H1 (cell line): ENCODE measurements at regions not wholly inside any gene's neighbourhood (a gene's known extent, or its start where the extent isn't known, plus 50 kb on each side); places are given as distances from the start of the nearest gene placed in this dataset.

Experiments
- CTCF ChIA-PET: fragments of 300-600 bp; sonication (Branson Sonifier 250); formaldehyde crosslinking; loops from one replicate; lab custom pipeline; 2021; ENCODE audit not compliant: partially characterized antibody; lab: Charles Lee
- POLR2A ChIA-PET: fragments of 300-600 bp; sonication (Branson Sonifier 250); formaldehyde crosslinking; loops from one replicate; lab custom pipeline; 2021; ENCODE audit warnings: inconsistent platforms; ENCODE audit not compliant: partially characterized antibody; lab: Charles Lee
- DNase-seq, 2 experiments: peaks; one replicate each; pipeline versions ENCODE4 v3.0.0 to v3.0.0-alpha.2; 2010 to 2022; ENCODE audit warnings: low spot score in 2 of 2, low read depth in 1 of 2, mixed read lengths in 1 of 2
- FAIRE-seq: peaks from 2 replicates; lab custom pipeline; 2011; peaks lifted over from hg19 to GRCh38; lab: Jason Lieb, UNC
- H2AFZ ChIP-seq: 2 replicates; pipeline ENCODE4 v1.8.1; 2012; ENCODE audit warnings: low read length, inconsistent platforms
- H2AK5ac ChIP-seq: 2 replicates; pipeline ENCODE4 v1.6.1; 2013; ENCODE audit warnings: low read depth, low read length
- H2BK120ac ChIP-seq: replicated peaks from 2 replicates; pipeline ENCODE3; 2013; ENCODE audit warnings: low read depth, low read length, inconsistent platforms
- H2BK12ac ChIP-seq: 2 replicates; pipeline ENCODE4 v1.6.1; 2013; ENCODE audit warnings: low read depth, low read length
- H2BK15ac ChIP-seq: 2 replicates; pipeline ENCODE4 v1.6.1; 2013; ENCODE audit warnings: low read length
- H2BK20ac ChIP-seq: 2 replicates; pipeline ENCODE4 v1.6.1; 2013; ENCODE audit warnings: low read length
- H2BK5ac ChIP-seq: 2 replicates; pipeline ENCODE4 v1.6.1; 2013; ENCODE audit warnings: low read depth, low read length
- H3K14ac ChIP-seq: 2 replicates; pipeline ENCODE4 v1.6.1; 2013; ENCODE audit warnings: inconsistent platforms; ENCODE audit not compliant: insufficient read length
- H3K18ac ChIP-seq: 2 replicates; pipeline ENCODE4 v1.6.1; 2013; ENCODE audit warnings: low read length; ENCODE audit errors: extremely low read depth
- H3K23ac ChIP-seq: 2 replicates; pipeline ENCODE4 v1.6.1; 2013; ENCODE audit warnings: inconsistent platforms; ENCODE audit not compliant: insufficient read length
- H3K23me2 ChIP-seq: 2 replicates; pipeline ENCODE4 v1.6.1; 2013; ENCODE audit warnings: low read depth, low read length
- H3K27ac ChIP-seq: 2 replicates; pipeline ENCODE4 v1.6.1; 2011; ENCODE audit warnings: low read depth, low read length, inconsistent platforms
- H3K27me3 ChIP-seq, 4 experiments: replicated peaks in 1 of 4; 1 replicate in 1 of 4; 2 replicates in 3 of 4; pipeline versions ENCODE4 v1.6.1 to v1.8.1; 2011 to 2013; ENCODE audit warnings: low read length in 3 of 4, mild to moderate bottlenecking in 3 of 4, inconsistent platforms in 2 of 4, mixed read lengths in 2 of 4, moderate library complexity in 1 of 4; ENCODE audit not compliant: control insufficient read depth in 3 of 4, insufficient read depth in 3 of 4; ENCODE audit errors: extremely low read depth in 1 of 4
- H3K36me3 ChIP-seq, 4 experiments: 2 replicates each; pipeline versions ENCODE4 v1.6.1 to v1.8.1; 2011 to 2013; ENCODE audit warnings: mild to moderate bottlenecking in 4 of 4, low read length in 3 of 4, moderate library complexity in 2 of 4, control low read depth in 1 of 4, inconsistent platforms in 1 of 4; ENCODE audit not compliant: insufficient read depth in 4 of 4, control insufficient read depth in 2 of 4
- H3K4ac ChIP-seq: replicated peaks from 2 replicates; pipeline ENCODE3; 2013; ENCODE audit warnings: low read length, low read depth, mixed read lengths, inconsistent platforms; ENCODE audit not compliant: insufficient read length
- H3K4me1 ChIP-seq, 4 experiments: replicated peaks in 1 of 4; 1 replicate in 1 of 4; 2 replicates in 3 of 4; pipeline versions ENCODE4 v1.6.1 to v1.8.1; 2011 to 2013; ENCODE audit warnings: low read length in 3 of 4, inconsistent platforms in 2 of 4, mixed read lengths in 1 of 4; ENCODE audit not compliant: insufficient read depth in 4 of 4, control insufficient read depth in 3 of 4
- H3K4me2 ChIP-seq, 2 experiments: 2 replicates each; pipeline versions ENCODE4 v1.6.1 to v1.8.1; 2011 to 2013; ENCODE audit warnings: low read depth in 2 of 2, low read length in 2 of 2, control low read depth in 1 of 2, inconsistent platforms in 1 of 2, mild to moderate bottlenecking in 1 of 2; ENCODE audit not compliant: insufficient read depth in 1 of 2
- H3K4me3 ChIP-seq, 4 experiments: fragments of 200-600, 300-600 bp in 1 of 4; sonication (generic), shearing (Covaris generic), sonication (Bioruptor Twin) in 1 of 4; 2 replicates each; pipeline versions ENCODE4 v1.5.1 to v1.8.1; 2011 to 2016; ENCODE audit warnings: low read length in 4 of 4, low read depth in 3 of 4, control low read depth in 2 of 4, inconsistent platforms in 2 of 4, mild to moderate bottlenecking in 2 of 4, mixed read lengths in 1 of 4, moderate library complexity in 1 of 4; ENCODE audit not compliant: insufficient read depth in 2 of 4; ENCODE audit errors: extremely low read depth in 1 of 4
- H3K56ac ChIP-seq: replicated peaks from 2 replicates; pipeline ENCODE3; 2013; ENCODE audit warnings: low read depth, mild to moderate bottlenecking, mixed read lengths, low read length, inconsistent platforms; ENCODE audit not compliant: insufficient read length
- H3K79me1 ChIP-seq: 2 replicates; pipeline ENCODE4 v1.6.1; 2013; ENCODE audit warnings: low read depth, low read length, control low read depth
- H3K79me2 ChIP-seq, 2 experiments: 2 replicates each; pipeline versions ENCODE4 v1.6.1 to v1.8.1; 2012 to 2013; ENCODE audit warnings: low read length in 2 of 2, mild to moderate bottlenecking in 2 of 2, inconsistent platforms in 1 of 2; ENCODE audit not compliant: insufficient read depth in 2 of 2, control insufficient read depth in 1 of 2
- H3K9ac ChIP-seq, 4 experiments: replicated peaks in 1 of 4; 1 replicate in 1 of 4; 2 replicates in 3 of 4; pipeline versions ENCODE4 v1.6.1 to v1.8.1; 2011 to 2013; ENCODE audit warnings: low read depth in 3 of 4, low read length in 3 of 4, control low read depth in 2 of 4, mild to moderate bottlenecking in 2 of 4, moderate library complexity in 2 of 4, inconsistent platforms in 1 of 4; ENCODE audit errors: extremely low read depth in 1 of 4
- H3K9me3 ChIP-seq, 2 experiments: 2 replicates each; pipeline versions ENCODE4 v1.6.1 to v1.8.1; 2012 to 2013; ENCODE audit warnings: mild to moderate bottlenecking in 2 of 2, moderate library complexity in 2 of 2, control low read depth in 1 of 2, inconsistent platforms in 1 of 2, low read depth in 1 of 2, low read length in 1 of 2, mixed read lengths in 1 of 2; ENCODE audit not compliant: insufficient read depth in 2 of 2
- H4K20me1 ChIP-seq, 2 experiments: replicated peaks in 1 of 2; 2 replicates each; pipeline versions ENCODE3 to v1.8.1; 2011 to 2013; ENCODE audit warnings: inconsistent platforms in 2 of 2, low read length in 2 of 2, mild to moderate bottlenecking in 1 of 2; ENCODE audit not compliant: insufficient read depth in 2 of 2, control insufficient read depth in 1 of 2
- H4K5ac ChIP-seq: 2 replicates; pipeline ENCODE4 v1.6.1; 2013; ENCODE audit warnings: low read length, low read depth, mixed read lengths, inconsistent platforms; ENCODE audit not compliant: insufficient read length
- H4K8ac ChIP-seq: 2 replicates; pipeline ENCODE4 v1.8.0; 2013; ENCODE audit warnings: mild to moderate bottlenecking, moderate library complexity, low read length, inconsistent platforms; ENCODE audit not compliant: insufficient read depth; ENCODE audit errors: extremely low read depth
- H4K91ac ChIP-seq: replicated peaks from 2 replicates; pipeline ENCODE3; 2013; ENCODE audit warnings: low read length, mixed read lengths, inconsistent platforms; ENCODE audit not compliant: insufficient read length
- BACH1 ChIP-seq: IDR thresholded peaks from 2 replicates; pipeline ENCODE4 v1.6.1; 2012; ENCODE audit warnings: low read length, improper control_type of control experiment
- EP300 ChIP-seq, 2 experiments: IDR thresholded peaks; 1 replicate in 1 of 2; 2 replicates in 1 of 2; pipeline ENCODE4 v1.6.1; 2011 to 2012; ENCODE audit warnings: low read depth in 2 of 2, low read length in 2 of 2, mild to moderate bottlenecking in 2 of 2, borderline replicate concordance in 1 of 2, inconsistent platforms in 1 of 2, moderate library complexity in 1 of 2
- HDAC2 ChIP-seq, 2 experiments: fragments of 300-600 bp in 1 of 2; sonication (generic) in 1 of 2; IDR thresholded peaks; 2 replicates each; pipeline ENCODE4 v1.6.1; 2011 to 2012; ENCODE audit warnings: low read depth in 2 of 2, low read length in 2 of 2, mild to moderate bottlenecking in 2 of 2, moderate library complexity in 2 of 2, borderline replicate concordance in 1 of 2, inconsistent platforms in 1 of 2
- JUN ChIP-seq: IDR thresholded peaks from 2 replicates; pipeline ENCODE4 v1.6.1; 2011; ENCODE audit warnings: low read depth, mild to moderate bottlenecking, improper control_type of control experiment, low read length
- KDM5A ChIP-seq: fragments of 200-600 bp; IDR thresholded peaks from 2 replicates; pipeline ENCODE4 v1.7.1; 2012; ENCODE audit warnings: mild to moderate bottlenecking, low read length, inconsistent platforms, mixed read lengths
- NANOG ChIP-seq: IDR thresholded peaks from 2 replicates; pipeline ENCODE4 v1.6.1; 2011; ENCODE audit warnings: low read length, low read depth, mild to moderate bottlenecking, inconsistent platforms; ENCODE audit not compliant: insufficient read depth, poor library complexity, severe bottlenecking
- POU5F1 ChIP-seq: IDR thresholded peaks from 2 replicates; pipeline ENCODE4 v1.6.1; 2011; ENCODE audit warnings: low read depth, mild to moderate bottlenecking, low read length, moderate library complexity
- WGBS, 2 experiments: shearing (Covaris generic) in 1 of 2; methylation state at CpG; one replicate each; pipeline versions ENCODE4 v1.1.6 to v1.1.7; 2013 to 2015; ENCODE audit warnings: low lambda C conversion rate in 2 of 2, mixed read lengths in 2 of 2, inconsistent platforms in 1 of 2, low coverage in 1 of 2, missing lambda C conversion rate in 1 of 2; ENCODE audit not compliant: insufficient replicate concordance in 2 of 2, insufficient coverage in 1 of 2, insufficient read length in 1 of 2; ENCODE audit errors: extremely low coverage in 1 of 2, missing lambda C conversion rate in 1 of 2; 5-methylcytosine and 5-hydroxymethylcytosine counted together

GRCh38 chr4:177255359-177255758 is 54.3 kb upstream of the NEIL3 start:
- FAIRE-seq: no peak
- H3K56ac ChIP-seq: no peak overlapping the region
- no peak overlapping the region for H3K4me2 ChIP-seq
- H3K23ac ChIP-seq: no peak overlapping the region
- TF ChIP-seq JUN: no peak
- TF ChIP-seq EP300 (IDR thresholded peaks at IDR 0.05; ENCODE audit: borderline replicate concordance in 1 of 2, low read depth in 2 of 2, low read length in 2 of 2): no peak
- no peak for TF ChIP-seq BACH1
- no peak for TF ChIP-seq KDM5A
- TF ChIP-seq HDAC2 (IDR thresholded peaks at IDR 0.05; ENCODE audit: borderline replicate concordance in 1 of 2, low read depth in 2 of 2, low read length in 2 of 2): no peak
- TF ChIP-seq POU5F1: 0 out of 2 replicates have a peak, but pooled peaks have one; percentile 14
- peak; percentile 54 for TF ChIP-seq NANOG
- H2BK15ac ChIP-seq: no peak overlapping the region
- H3K4ac ChIP-seq: no peak overlapping the region
- H4K5ac ChIP-seq: no peak overlapping the region
- H2BK20ac ChIP-seq: no peak overlapping the region
- H3K79me2 ChIP-seq: no peaks in the 10 kb centered on the region
- no peak overlapping the region for H2AFZ ChIP-seq
- no peaks in the 10 kb centered on the region for H3K23me2 ChIP-seq
- H4K91ac ChIP-seq: no peak overlapping the region
- no peak overlapping the region for H2BK120ac ChIP-seq
- H3K27ac ChIP-seq: no peak overlapping the region
- no peaks in the 10 kb centered on the region for H4K20me1 ChIP-seq
- H4K8ac ChIP-seq: no peak overlapping the region
- 0 out of 7 replicates have a peak, but pooled peaks cover 0 to 4% (median 0%) of the 10 kb centered on the region in 4 experiments for H3K4me1 ChIP-seq
- H2BK5ac ChIP-seq: no peak overlapping the region
- no peaks in the 10 kb centered on the region for H3K9me3 ChIP-seq
- POLR2A ChIA-PET: interaction anchor here (0.6 kb wide), 1 partner anchor 191 kb away, joined by 3 read pairs; no protein-coding TSS in a partner anchor
- CTCF ChIA-PET: interaction anchor here (1.0 to 1.2 kb wide), 2 partner anchors 17 to 33 kb away, joined by 3 read pairs; no protein-coding TSS in a partner anchor
- no peaks in the 10 kb centered on the region for H3K36me3 ChIP-seq
- H3K9ac ChIP-seq: no peak overlapping the region
- no peaks in the 10 kb centered on the region for H3K79me1 ChIP-seq
- H3K27me3 ChIP-seq: no peaks in the 10 kb centered on the region; a peak in 1 of 7 replicates
- DNase-seq: no peak
- H3K18ac ChIP-seq: no peak overlapping the region
- no peak overlapping the region for H3K4me3 ChIP-seq
- WGBS, 2 experiments: 59% methylated on average over 2 of the region's 2 CpGs; no CpG with 5 or more reads in 1 of the 2 experiments
- H3K14ac ChIP-seq: no peak overlapping the region
- no peak overlapping the region for H2BK12ac ChIP-seq
- no peak overlapping the region for H2AK5ac ChIP-seq
